AG08395 (cell line): ENCODE measurements at regions not wholly inside any gene's neighbourhood (a gene's known extent, or its start where the extent isn't known, plus 50 kb on each side); places are given as distances from the start of the nearest gene placed in this dataset.

ENCODE experiments used
- DNase-seq: peaks from one replicate; pipeline ENCODE4 v3.0.0; 2012; ENCODE audit warnings: mixed read lengths, low spot score

DNA sequence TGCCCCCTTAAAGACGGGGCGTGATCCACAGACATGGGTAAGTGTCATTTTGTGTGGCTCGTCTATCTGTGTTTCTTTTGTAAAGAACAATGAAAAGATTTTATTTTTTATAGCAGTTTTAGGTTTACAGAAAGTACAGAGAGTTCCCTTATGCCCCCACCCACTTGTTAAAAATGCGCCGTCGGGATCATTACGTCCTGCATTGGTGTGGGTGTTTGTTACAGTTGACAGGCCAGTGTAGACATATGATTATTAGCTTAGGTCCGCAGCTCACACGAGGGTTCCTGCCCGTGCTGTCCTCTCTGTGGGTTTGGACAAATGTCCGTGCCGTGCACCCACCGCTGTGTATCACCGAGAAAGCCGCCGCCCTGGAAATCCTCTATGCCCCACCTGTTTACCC is 50.5 kb downstream of the RGS12 start:
- no peak for DNase-seq

DNA sequence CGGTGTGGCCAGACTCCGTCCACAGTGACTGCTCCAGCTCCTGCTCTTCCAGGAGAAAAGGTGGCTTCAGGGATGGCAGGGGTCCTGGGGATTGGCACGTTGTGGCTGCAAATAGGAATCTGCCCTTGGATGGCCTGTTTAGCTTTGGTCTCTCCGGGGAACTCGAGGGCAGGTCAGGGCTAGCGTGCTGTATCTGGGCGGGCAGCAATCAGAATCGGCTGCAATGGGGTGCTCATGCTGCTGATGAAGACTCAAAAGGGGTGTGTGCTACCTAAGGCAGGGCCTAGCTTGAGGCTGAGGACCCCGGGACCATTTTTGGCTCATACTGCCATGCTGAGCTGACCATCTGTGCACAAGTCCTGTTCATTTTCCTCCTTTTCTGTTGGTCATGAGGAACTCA is 51.3 kb downstream of the RGS12 start:
- DNase-seq: no peak

- no peak for DNase-seq
Measured at GRCh38 chr4:3344596-3344995, 51.8 kb downstream of the RGS12 start.

- DNase-seq: no peak
Measured at GRCh38 chr4:3345384-3345783, 52.6 kb downstream of the RGS12 start.

DNA sequence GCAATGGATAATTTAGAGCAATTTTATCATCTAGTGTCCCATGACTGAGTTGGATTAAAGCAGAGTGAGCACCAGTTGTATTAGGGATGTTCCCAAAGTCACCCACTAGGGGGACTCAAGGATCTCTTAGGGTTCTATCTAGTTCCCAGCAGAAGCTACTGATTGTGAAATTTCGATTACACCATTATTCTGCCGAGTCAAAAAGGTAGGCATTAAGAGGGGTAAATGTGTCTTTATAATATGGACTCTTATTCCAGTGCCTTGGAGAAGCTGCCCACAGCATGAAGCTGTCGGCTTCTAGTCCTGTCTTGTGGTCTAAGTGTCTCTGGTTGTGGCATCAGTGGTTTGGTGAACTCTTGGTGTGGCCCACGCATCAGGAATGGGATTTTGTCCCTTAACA is 53.3 kb downstream of the RGS12 start:
- DNase-seq: peak; percentile 90

GRCh38 chr4:3347871-3348270 is 55.0 kb downstream of the RGS12 start:
- no peak for DNase-seq

DNA sequence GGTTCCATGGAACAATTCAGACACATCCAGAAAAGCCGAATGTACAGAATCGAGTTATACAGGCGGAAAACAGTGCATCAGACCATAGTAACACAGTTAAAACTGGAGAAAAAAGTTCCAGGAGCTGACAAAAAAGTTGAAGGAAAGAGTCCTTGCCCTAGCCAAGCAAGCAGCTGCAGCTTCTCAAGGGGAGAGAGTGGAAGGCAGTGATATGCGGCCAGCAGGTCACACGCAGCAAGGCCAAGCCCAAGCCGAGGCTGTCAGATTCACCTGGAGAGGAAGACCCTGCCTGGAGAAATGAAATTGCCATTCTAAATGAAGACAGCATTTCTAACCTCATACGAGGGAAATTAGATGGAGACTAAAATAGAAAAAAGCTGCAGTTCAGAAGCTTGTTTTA is 55.8 kb downstream of the RGS12 start:
- DNase-seq: no peak

DNA sequence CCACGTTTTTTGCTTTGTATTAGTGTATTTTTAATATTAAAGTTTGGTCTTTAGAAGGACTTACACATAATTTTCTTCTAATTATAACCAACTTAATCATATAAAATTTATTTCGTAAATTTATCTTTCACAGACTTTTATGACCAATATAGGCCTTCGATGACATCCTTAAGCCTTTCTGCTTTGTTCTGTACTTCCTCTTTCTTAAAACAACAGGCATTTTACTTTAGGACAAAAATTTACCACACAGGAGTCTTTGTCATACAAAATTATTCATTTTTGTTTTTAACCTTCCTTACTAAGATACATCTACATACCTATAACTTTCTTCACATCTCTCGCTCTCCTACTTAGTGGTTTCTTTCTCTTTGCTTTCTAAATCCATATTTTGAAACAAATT is 56.3 kb downstream of the RGS12 start:
- no peak for DNase-seq

- no peak for DNase-seq
Measured at GRCh38 chr4:3351997-3352396, 59.2 kb downstream of the RGS12 start.

DNA sequence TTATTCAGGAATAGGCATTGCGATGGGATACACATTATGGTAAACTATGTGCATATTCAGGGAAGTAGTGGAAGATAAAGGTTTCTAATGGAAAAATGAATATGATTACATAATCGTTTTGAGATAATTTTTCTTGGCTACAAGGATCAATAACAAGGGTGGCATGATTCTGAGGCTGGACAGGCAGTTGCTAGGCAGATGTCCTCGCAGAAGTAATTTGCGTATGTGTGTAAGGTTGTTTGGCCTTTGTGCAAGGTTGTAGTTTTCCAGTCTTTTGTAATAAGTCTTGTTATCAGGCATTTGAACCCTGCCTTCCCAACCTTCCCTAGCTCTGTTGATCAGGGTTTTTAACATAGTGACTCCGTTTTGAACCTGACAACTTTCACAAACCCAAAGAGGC is 59.7 kb downstream of the RGS12 start:
- DNase-seq: no peak

DNA sequence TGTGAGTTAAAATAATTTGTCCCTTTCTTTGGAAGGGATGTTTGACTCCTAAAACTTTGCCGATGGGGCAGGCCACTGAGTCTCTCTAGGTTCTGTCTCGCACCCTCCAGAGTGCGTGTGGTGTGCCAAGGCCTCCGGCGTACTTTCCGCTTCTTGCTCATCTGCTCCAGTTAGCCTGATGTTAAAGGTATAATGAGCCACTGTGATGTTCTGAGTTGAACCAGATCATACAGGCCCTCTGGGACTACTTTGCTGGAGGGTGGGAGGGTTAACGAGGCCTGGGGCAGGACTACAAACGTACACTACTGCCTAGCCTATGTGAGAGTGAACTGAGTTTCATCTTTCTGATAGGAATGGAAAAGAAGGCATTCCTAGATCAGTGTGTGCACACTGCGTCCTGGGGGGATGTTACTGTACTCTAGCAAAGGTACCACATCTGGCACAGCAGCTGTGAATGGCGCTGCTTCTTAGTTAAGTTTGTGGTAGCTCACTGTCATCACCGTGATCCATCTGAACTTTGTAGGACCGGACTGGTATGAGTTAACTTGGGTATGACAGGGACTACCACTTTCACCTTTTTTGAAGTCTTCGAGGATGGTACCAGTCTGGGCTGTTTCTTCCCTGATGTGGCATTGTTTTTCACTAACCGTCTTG is 60.2 kb downstream of the RGS12 start:
- DNase-seq: no peak

DNA sequence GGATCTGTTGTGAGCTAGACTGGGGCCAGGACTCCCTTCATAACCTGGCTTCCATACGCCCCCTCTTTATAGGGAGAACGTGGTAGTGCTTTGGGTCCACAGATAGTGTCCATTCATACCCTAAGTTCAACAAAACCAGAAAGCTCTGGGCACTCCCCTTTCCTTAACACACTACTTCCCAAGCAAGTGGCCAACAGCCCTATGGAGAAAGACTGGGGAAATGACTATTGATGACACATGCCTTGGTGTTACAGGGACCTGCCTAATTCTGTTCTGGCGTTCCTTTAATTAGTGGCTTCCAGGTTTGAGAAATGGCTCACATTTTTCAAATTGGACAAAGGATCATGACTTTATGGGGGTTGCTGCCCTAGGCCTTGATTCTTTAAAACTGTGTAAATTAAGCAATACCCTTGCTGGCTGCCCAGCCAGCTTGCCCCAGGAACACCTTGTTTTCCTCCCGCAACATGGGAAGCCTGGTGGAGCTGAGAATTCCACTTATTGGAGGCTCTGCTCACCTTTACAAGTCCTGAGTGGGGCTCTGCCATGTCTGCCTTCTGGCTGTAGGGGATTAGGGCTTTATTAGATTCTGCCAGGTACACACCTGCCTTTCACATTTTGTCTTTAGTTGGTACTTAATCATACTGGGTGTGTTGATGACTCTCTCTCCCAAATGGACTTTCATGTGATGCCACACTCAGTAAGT is 61.1 kb downstream of the RGS12 start:
- DNase-seq: no peak

GRCh38 chr4:3354455-3354811 is 61.6 kb downstream of the RGS12 start:
- DNase-seq: no peak

DNA sequence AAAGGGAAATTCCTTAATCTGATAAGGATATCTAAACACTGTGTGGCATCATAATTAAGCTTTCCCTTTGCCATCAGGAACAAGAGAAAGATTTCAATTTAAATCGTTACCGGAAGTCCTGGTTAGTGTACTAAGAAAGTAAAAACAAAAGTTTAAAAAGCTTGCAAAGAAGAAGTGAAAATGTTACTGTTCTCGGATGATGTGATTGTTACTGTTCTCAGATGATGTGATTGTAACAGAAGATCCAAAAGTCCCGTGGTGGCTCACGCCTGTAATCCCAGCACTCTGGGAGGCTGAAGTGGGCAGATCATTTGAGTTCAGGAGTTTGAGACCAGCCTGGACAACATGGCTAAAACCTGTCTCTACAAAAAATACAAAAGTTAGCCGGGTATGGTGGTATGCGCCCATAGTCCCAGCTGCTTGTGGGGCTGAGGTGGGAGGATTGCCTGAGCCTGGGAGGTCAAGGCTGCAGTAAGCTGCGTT is 62.5 kb downstream of the RGS12 start:
- DNase-seq: no peak

DNA sequence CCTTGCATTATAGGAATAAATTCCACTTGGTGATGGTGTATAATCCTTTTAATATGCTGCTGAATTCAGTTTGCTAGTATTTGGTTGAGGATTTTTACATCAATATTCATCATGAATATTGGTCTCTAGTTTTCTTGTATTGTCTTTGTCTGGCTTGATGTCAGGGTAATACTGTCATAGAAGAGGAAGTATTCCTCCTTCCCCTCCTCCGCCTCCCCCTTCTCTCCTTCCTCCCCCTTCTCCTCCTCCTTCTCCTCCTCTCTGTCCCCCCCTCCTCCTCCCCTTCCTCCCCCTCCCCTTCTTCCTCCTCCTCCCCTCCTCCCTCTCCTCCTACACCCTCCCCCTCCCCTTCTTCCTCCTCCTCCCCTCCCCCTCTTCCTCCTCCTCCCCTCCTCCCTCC is 65.8 kb downstream of the RGS12 start:
- DNase-seq: no peak

GRCh38 chr4:3360777-3361176 is 68.0 kb downstream of the RGS12 start:
- DNase-seq: no peak

GRCh38 chr4:3361406-3361805 is 68.6 kb downstream of the RGS12 start:
- DNase-seq: no peak

DNA sequence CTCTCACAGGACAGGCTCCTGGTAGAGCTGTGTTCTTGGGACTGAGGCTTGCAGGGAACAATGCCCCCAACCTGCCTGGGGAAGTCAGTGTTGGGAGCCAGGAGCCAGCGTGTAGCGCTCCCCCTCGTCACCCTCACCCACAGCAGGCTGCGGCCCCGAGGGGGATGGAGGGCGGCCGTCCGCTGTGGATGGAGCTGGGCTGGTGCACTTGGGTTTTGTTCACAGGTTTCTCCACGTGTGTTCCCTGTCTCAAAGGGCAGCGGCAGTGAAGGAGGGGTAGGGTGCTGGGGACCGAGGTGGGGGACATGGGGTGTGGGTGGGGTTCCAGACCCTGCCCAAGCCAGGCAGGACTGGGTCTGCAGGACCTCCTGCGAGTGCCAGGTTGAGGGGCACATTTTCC is 69.1 kb downstream of the RGS12 start:
- DNase-seq: no peak

GRCh38 chr4:3362431-3363287 is 69.8 kb downstream of the RGS12 start:
- no peak for DNase-seq

DNA sequence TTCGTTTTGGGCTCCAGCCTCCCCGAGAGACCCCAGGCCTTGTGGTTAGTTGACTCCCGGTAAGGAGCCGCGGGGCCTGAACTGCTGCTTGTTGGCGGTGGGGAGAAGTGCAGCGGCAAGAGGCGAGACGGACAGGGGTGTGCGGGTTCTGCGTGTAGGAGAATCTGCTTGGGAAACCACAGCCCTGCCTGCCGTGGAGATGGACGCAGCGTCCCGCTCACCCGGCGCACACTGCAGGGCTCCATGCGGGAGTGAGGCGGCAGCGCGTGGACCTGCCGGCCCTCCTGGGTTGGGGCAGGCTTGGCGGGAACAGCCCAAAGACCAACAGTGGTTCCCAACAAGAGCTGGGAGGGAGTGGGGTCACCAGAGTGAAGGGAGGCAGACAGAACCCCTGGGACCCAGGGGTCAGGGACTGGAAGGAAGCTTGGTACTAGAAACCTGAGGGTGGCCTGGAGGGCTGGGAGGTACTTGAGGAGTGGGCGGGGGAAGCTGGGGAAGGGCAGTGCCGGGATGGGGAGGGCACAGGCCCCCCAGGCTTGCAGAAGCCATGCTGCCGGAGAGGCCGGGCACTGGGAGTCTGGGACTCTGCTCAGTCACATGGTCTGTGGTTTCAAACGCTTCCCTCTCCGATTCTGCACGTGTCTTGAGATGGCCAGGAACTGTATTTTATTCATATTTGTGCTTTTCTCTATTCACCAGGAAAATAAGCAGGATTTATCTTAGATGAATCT is 70.8 kb downstream of the RGS12 start:
- no peak for DNase-seq

GRCh38 chr4:3364199-3364598 is 71.4 kb downstream of the RGS12 start:
- DNase-seq: no peak

GRCh38 chr4:3364634-3365314 is 72.0 kb downstream of the RGS12 start:
- no peak for DNase-seq
